ENCODE measurements at regions not wholly inside any gene's neighbourhood (a gene's known extent, or its start where the extent isn't known, plus 50 kb on each side); places are given as distances from the start of the nearest gene placed in this dataset.

DNA sequence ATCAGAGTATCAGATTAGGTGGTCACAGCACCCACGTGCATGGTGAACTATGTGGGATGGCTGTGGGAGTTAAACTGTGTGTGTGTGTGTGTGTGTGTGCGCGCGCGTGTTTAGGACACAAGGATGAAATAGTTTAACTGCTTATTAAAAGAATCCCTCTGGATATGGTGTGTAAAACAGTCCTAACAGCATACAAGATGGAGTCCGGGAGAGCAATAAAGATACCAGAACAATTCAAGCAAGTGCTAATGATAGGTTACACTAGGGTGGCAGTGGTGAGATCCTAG, 202.2 kb downstream of the IPMK start:
- TF ChIP-seq, protein P1, sequence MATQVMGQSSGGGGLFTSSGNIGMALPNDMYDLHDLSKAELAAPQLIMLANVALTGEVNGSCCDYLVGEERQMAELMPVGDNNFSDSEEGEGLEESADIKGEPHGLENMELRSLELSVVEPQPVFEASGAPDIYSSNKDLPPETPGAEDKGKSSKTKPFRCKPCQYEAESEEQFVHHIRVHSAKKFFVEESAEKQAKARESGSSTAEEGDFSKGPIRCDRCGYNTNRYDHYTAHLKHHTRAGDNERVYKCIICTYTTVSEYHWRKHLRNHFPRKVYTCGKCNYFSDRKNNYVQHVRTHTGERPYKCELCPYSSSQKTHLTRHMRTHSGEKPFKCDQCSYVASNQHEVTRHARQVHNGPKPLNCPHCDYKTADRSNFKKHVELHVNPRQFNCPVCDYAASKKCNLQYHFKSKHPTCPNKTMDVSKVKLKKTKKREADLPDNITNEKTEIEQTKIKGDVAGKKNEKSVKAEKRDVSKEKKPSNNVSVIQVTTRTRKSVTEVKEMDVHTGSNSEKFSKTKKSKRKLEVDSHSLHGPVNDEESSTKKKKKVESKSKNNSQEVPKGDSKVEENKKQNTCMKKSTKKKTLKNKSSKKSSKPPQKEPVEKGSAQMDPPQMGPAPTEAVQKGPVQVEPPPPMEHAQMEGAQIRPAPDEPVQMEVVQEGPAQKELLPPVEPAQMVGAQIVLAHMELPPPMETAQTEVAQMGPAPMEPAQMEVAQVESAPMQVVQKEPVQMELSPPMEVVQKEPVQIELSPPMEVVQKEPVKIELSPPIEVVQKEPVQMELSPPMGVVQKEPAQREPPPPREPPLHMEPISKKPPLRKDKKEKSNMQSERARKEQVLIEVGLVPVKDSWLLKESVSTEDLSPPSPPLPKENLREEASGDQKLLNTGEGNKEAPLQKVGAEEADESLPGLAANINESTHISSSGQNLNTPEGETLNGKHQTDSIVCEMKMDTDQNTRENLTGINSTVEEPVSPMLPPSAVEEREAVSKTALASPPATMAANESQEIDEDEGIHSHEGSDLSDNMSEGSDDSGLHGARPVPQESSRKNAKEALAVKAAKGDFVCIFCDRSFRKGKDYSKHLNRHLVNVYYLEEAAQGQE (IDR thresholded peaks at IDR 0.05; ENCODE audit: insufficient read depth in 1 of 2, low read depth in 2 of 2, low read length in 2 of 2): no peak
- TF ChIP-seq FOXP2 (optimal IDR thresholded peaks at IDR 0.05; ENCODE audit: borderline replicate concordance, extremely low read depth, extremely low read length, insufficient read depth): no peak
- TF ChIP-seq POLR2AphosphoS5 (IDR thresholded peaks at IDR 0.05; ENCODE audit: low read depth, low read length): no peak
- no peak for TF ChIP-seq SIN3A (IDR thresholded peaks at IDR 0.05; ENCODE audit: borderline replicate concordance, insufficient read depth, low read length)
- TF ChIP-seq TAF1 (IDR thresholded peaks at IDR 0.05; ENCODE audit: borderline replicate concordance, insufficient read depth, low read length): no peak

DNA sequence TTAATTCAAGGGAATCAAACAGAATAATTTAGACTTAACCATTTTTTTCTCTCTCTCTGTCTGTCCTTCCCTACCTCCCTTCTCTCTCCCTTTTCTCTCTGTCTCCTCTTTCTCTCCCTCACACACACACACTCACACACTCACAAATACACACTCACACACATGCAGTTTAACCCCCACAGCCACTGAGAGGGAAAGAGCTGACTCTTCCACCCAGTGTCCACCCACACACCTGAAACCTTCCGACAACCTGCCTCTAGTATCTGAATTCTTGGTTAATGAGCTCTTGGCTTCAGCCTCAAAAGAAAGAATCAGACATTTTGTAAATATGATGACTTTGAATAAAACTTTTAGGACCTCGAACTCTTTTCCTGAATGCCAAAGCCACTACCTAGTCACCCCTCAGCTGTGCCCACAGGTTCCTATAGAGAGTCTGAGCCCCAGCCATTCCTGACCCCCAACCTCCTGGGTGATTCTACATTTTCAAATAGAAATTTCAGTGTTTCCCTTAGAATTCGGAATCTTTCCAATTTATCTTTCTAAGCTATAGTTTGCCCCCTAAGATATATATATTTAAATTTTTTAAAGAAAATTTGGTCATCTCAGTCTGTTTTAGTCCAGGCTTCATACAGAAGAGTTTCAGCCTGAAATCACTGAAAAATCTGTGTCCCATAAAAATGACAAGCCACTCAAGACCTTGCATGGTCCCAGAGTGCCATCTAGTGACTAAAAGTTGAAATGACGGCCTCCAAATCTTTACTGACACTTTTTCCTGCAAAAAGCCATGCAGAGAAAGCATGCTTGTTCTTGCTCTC, 202.8 kb downstream of the IPMK start:
- TF ChIP-seq, protein P1 (IDR thresholded peaks at IDR 0.05; ENCODE audit: insufficient read depth in 1 of 2, low read depth in 2 of 2, low read length in 2 of 2): no peak
- TF ChIP-seq FOXP2 (optimal IDR thresholded peaks at IDR 0.05; ENCODE audit: borderline replicate concordance, extremely low read depth, extremely low read length, insufficient read depth) (no peak), TAF1 (IDR thresholded peaks at IDR 0.05; ENCODE audit: borderline replicate concordance, insufficient read depth, low read length) (no peak), SIN3A (IDR thresholded peaks at IDR 0.05; ENCODE audit: borderline replicate concordance, insufficient read depth, low read length) (no peak), POLR2AphosphoS5 (IDR thresholded peaks at IDR 0.05; ENCODE audit: low read depth, low read length) (no peak)

DNA sequence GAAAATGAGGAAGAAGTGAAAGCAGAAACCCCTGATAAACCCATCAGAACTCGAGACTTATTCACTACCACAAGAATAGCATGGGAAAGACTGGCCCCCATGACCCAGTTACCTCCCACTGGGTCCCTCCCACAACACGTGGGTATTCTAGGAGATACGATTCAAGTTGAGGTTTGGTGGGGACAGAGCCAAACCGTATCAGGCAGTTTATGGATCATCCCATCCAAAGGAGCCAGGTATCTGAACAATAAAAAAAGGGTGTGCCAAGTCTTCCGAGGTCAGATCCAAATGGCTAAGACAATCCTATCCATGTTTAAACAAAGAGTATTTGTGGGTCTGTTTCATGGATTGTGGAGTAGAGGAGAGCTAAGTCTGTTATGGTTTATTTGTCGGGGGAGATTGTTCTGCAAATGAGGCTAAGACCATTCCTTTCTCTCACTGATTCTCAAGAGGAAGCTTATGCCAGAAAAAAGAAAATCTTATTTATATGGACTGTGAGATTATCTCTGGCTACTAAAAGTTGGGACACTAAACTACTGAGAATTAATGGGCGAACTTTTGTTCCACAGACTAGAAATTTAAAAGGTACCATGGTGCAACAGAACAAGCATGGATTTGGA, 203.7 kb downstream of the IPMK start:
- TF ChIP-seq FOXP2 (optimal IDR thresholded peaks at IDR 0.05; ENCODE audit: borderline replicate concordance, extremely low read depth, extremely low read length, insufficient read depth) (no peak), TAF1 (IDR thresholded peaks at IDR 0.05; ENCODE audit: borderline replicate concordance, insufficient read depth, low read length) (no peak), SIN3A (IDR thresholded peaks at IDR 0.05; ENCODE audit: borderline replicate concordance, insufficient read depth, low read length) (no peak), POLR2AphosphoS5 (IDR thresholded peaks at IDR 0.05; ENCODE audit: low read depth, low read length) (no peak)
- TF ChIP-seq, protein P1 (IDR thresholded peaks at IDR 0.05; ENCODE audit: insufficient read depth in 1 of 2, low read depth in 2 of 2, low read length in 2 of 2): no peak

- TF ChIP-seq POLR2AphosphoS5 (IDR thresholded peaks at IDR 0.05; ENCODE audit: low read depth, low read length) (no peak), FOXP2 (optimal IDR thresholded peaks at IDR 0.05; ENCODE audit: borderline replicate concordance, extremely low read depth, extremely low read length, insufficient read depth) (no peak), TAF1 (IDR thresholded peaks at IDR 0.05; ENCODE audit: borderline replicate concordance, insufficient read depth, low read length) (no peak), SIN3A (IDR thresholded peaks at IDR 0.05; ENCODE audit: borderline replicate concordance, insufficient read depth, low read length) (no peak)
- TF ChIP-seq, protein P1 (IDR thresholded peaks at IDR 0.05; ENCODE audit: insufficient read depth in 1 of 2, low read depth in 2 of 2, low read length in 2 of 2): no peak
Observed at GRCh38 chr10:58054881-58055280, 212.8 kb downstream of the IPMK start.

Measured in PFSK-1 (cell line).